Type B pancreatic cell (in vitro differentiated cells): ENCODE measurements at regions not wholly inside any gene's neighbourhood (a gene's known extent, or its start where the extent isn't known, plus 50 kb on each side); places are given as distances from the start of the nearest gene placed in this dataset.
"Not testable (repeated sequence)": the region's sequence is repeated elsewhere in the genome, so short reads cannot be mapped to it uniquely, and the experiment has no call there.

Experiments
- DNase-seq: peaks from one replicate; pipeline ENCODE4 v3.0.0; 2021; ENCODE audit warnings: mixed read lengths; ENCODE audit not compliant: unreplicated experiment; ENCODE audit errors: extremely low spot score
- H3K27ac Mint-ChIP-seq: 2 replicates; pipeline ENCODE4 v1.8.0; 2021; ENCODE audit warnings: mild to moderate bottlenecking, mixed read lengths
- H3K27me3 Mint-ChIP-seq: 2 replicates; pipeline ENCODE4 v1.8.0; 2021; ENCODE audit warnings: mixed read lengths
- H3K36me3 Mint-ChIP-seq: 2 replicates; pipeline ENCODE4 v1.8.0; 2021; ENCODE audit warnings: mixed read lengths
- H3K4me1 Mint-ChIP-seq: one replicate; pipeline ENCODE4 v1.8.0; 2021; ENCODE audit warnings: mixed read lengths; ENCODE audit not compliant: unreplicated experiment
- H3K4me3 Mint-ChIP-seq: 2 replicates; pipeline ENCODE4 v1.8.0; 2021; ENCODE audit warnings: mild to moderate bottlenecking, mixed read lengths
- H3K9me3 Mint-ChIP-seq: 2 replicates; pipeline ENCODE4 v1.8.0; 2021; ENCODE audit warnings: mixed read lengths
- CTCF ChIP-seq: fragments of 200-600 bp; sonication (generic); conservative IDR thresholded peaks from 2 replicates; pipeline ENCODE4 v1.5.0; 2021; ENCODE audit warnings: antibody characterized with exemption, mild to moderate bottlenecking

- no peak for DNase-seq
- no peaks in the 10 kb centered on the region for H3K27me3 Mint-ChIP-seq
- TF ChIP-seq CTCF, result no peak
- H3K4me3 Mint-ChIP-seq, result no peak overlapping the region
- H3K27ac Mint-ChIP-seq, result no peak overlapping the region
- no peaks in the 10 kb centered on the region for H3K36me3 Mint-ChIP-seq
- H3K9me3 Mint-ChIP-seq, result no peaks in the 10 kb centered on the region
- H3K4me1 Mint-ChIP-seq, result no peaks in the 10 kb centered on the region
These were observed 71.7 kb upstream of the CSNK1A1L start for GRCh38 chr13:37177125-37177524.

- H3K9me3 Mint-ChIP-seq, result no peaks in the 10 kb centered on the region
- DNase-seq, result no peak
- no peak overlapping the region for H3K27ac Mint-ChIP-seq
- TF ChIP-seq CTCF, result no peak
- no peaks in the 10 kb centered on the region for H3K4me1 Mint-ChIP-seq
- no peaks in the 10 kb centered on the region for H3K36me3 Mint-ChIP-seq
- no peaks in the 10 kb centered on the region for H3K27me3 Mint-ChIP-seq
- H3K4me3 Mint-ChIP-seq, result no peak overlapping the region
These were observed 70.5 kb upstream of the CSNK1A1L start for GRCh38 chr13:37175996-37176395.

- Mint-ChIP-seq H3K27ac (no peak overlapping the region), H3K4me3 (no peak overlapping the region), H3K36me3 (no peaks in the 10 kb centered on the region), H3K9me3 (no peaks in the 10 kb centered on the region), H3K27me3 (no peaks in the 10 kb centered on the region), H3K4me1 (no peaks in the 10 kb centered on the region)
- no peak for TF ChIP-seq CTCF
- no peak for DNase-seq
These were observed 67.8 kb upstream of the CSNK1A1L start for GRCh38 chr13:37173214-37173613.

GRCh38 chr13:37172226-37172625 lies 66.8 kb upstream of the CSNK1A1L start:
- not testable (repeated sequence) for H3K27ac Mint-ChIP-seq, H3K4me3 Mint-ChIP-seq, H3K4me1 Mint-ChIP-seq, H3K36me3 Mint-ChIP-seq, H3K9me3 Mint-ChIP-seq, H3K27me3 Mint-ChIP-seq, DNase-seq

GRCh38 chr13:37168926-37169325 lies 63.5 kb upstream of the CSNK1A1L start:
- no peak for TF ChIP-seq CTCF
- Mint-ChIP-seq H3K9me3 (no peaks in the 10 kb centered on the region), H3K27ac (no peak overlapping the region), H3K4me3 (no peak overlapping the region), H3K27me3 (no peaks in the 10 kb centered on the region), H3K4me1 (no peaks in the 10 kb centered on the region), H3K36me3 (no peaks in the 10 kb centered on the region)
- no peak for DNase-seq

- H3K27ac Mint-ChIP-seq, result no peak overlapping the region
- no peak for TF ChIP-seq CTCF
These were observed 62.7 kb upstream of the CSNK1A1L start for GRCh38 chr13:37168151-37168550.

More at GRCh38 chr13:37168151-37168550, 62.7 kb upstream of the CSNK1A1L start:
- Mint-ChIP-seq H3K27me3 (no peaks in the 10 kb centered on the region), H3K36me3 (no peaks in the 10 kb centered on the region), H3K4me3 (no peak overlapping the region), H3K9me3 (no peaks in the 10 kb centered on the region), H3K4me1 (no peaks in the 10 kb centered on the region)
- no peak for DNase-seq
